Pancreas (tissue), 10 donors: ENCODE measurements at regions not wholly inside any gene's neighbourhood (a gene's known extent, or its start where the extent isn't known, plus 50 kb on each side); places are given as distances from the start of the nearest gene placed in this dataset.

Source experiments
- ATAC-seq, 4 donors: fragments of 200-7000 bp; cut with Tn5 transposase; one replicate each; pipeline versions ENCODE4 v1.8.0 to v1.9.1; 2020; ENCODE audit warnings: mild to moderate bottlenecking in 4 of 4, moderate library complexity in 4 of 4
- DNase-seq, 6 donors: peaks; one replicate each; pipeline ENCODE4 v3.0.0-alpha.2; 2020
- FAIRE-seq: peaks from 2 replicates; lab custom pipeline; 2012; peaks lifted over from hg19 to GRCh38; lab: Jason Lieb, UNC
- H3K27ac ChIP-seq, 4 donors: fragments of 200-600 bp; sonication (generic); 1 replicate in 3 of 4; 2 replicates in 1 of 4; pipeline versions ENCODE4 v1.5.0 to v1.8.0; 2020
- H3K27me3 ChIP-seq, 4 donors: fragments of 200-600 bp; one replicate each; pipeline ENCODE4 v1.8.0; 2021
- H3K36me3 ChIP-seq, 3 donors: fragments of 200-600 bp; sonication (generic) in 1 of 3; one replicate each; pipeline versions ENCODE4 v1.5.0 to v1.8.0; 2020 to 2021
- H3K4me1 ChIP-seq, 3 donors: fragments of 200-600 bp; one replicate each; pipeline ENCODE4 v1.8.0; 2021
- H3K4me3 ChIP-seq, 4 donors: fragments of 200-600 bp; sonication (generic) in 2 of 4; one replicate each; pipeline versions ENCODE4 v1.5.0 to v1.8.0; 2020 to 2021
- H3K9me3 ChIP-seq, 4 donors: fragments of 200-600 bp; one replicate each; pipeline ENCODE4 v1.8.0; 2021
- WGBS, 2 donors: extraction: QIAGEN DNeasy Blood & Tissue Kit; methylation state at CpG; one replicate each; pipeline ENCODE4 v1.1.7; 2013; 5-methylcytosine and 5-hydroxymethylcytosine counted together
- intact Hi-C, 3 donors: fragments of 100-400 bp; cut with DNase I; formaldehyde crosslinking; loops; one replicate each; pipeline versions ENCODE4 v1.11.1 to v1.14.2; 2022
- TF ChIP-seq, protein P1 (sequence below), 4 donors: fragments of 200-600 bp; sonication (generic) in 3 of 4; IDR thresholded peaks; one replicate each; pipeline versions ENCODE4 v1.5.0 to v1.8.0; 2021; ENCODE audit warnings: antibody characterized with exemption in 4 of 4
- donor health status: healthy with polysubstance abuse.
- donor health status: DM: no; HTN: no; CAD: no; lungs with moderate emphysema.
- donor health status: DM: no; HTN: no; CAD: no.
- donor health status: control.
- donor health status: control.
- donor health status: Bipolar disorder and iron deficiency.
- donor health status: DM: yes; HTN: yes; CAD: no.
- donor health status: DM: no; HTN: no; CAD: no.
- donor health status: DM: no; HTN: no; CAD: no.
- donor health status: DM: yes; HTN: yes; CAD: no.

DNA sequence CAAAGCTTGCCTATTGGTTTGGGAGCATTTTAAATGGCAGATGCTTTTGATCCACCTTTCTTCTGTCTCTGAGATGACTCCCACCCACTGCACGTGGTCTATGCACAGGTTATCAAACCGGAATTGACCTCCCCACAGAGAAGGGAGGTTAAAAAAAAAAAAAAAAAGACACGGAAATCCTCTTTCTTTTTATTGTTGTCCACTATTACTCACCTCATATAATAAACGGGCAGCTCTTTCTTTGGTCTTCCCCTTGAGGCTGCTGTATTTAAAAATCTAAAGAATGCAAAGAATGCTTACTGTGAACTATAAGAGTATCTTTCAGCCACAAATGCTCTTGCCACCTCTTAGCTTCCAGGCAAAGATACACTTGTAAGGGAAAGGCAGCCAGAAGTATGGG lies 329.7 kb downstream of the NDFIP2 start:
- DNase-seq (no peak), ATAC-seq (no peak), FAIRE-seq (no peak)
- Histone ChIP-seq H3K4me1 (no peaks in the 10 kb centered on the region), H3K36me3 (no peaks in the 10 kb centered on the region), H3K4me3 (no peak overlapping the region), H3K27me3 (no peaks in the 10 kb centered on the region), H3K27ac (no peak overlapping the region), H3K9me3 (no peaks in the 10 kb centered on the region)
- intact Hi-C loops: no loop called here
- 17 to 24% methylated on average over 4 of the region's 4 CpGs for WGBS, 2 donors
- TF ChIP-seq, protein P1, sequence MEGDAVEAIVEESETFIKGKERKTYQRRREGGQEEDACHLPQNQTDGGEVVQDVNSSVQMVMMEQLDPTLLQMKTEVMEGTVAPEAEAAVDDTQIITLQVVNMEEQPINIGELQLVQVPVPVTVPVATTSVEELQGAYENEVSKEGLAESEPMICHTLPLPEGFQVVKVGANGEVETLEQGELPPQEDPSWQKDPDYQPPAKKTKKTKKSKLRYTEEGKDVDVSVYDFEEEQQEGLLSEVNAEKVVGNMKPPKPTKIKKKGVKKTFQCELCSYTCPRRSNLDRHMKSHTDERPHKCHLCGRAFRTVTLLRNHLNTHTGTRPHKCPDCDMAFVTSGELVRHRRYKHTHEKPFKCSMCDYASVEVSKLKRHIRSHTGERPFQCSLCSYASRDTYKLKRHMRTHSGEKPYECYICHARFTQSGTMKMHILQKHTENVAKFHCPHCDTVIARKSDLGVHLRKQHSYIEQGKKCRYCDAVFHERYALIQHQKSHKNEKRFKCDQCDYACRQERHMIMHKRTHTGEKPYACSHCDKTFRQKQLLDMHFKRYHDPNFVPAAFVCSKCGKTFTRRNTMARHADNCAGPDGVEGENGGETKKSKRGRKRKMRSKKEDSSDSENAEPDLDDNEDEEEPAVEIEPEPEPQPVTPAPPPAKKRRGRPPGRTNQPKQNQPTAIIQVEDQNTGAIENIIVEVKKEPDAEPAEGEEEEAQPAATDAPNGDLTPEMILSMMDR (IDR thresholded peaks at IDR 0.05): no peak

DNA sequence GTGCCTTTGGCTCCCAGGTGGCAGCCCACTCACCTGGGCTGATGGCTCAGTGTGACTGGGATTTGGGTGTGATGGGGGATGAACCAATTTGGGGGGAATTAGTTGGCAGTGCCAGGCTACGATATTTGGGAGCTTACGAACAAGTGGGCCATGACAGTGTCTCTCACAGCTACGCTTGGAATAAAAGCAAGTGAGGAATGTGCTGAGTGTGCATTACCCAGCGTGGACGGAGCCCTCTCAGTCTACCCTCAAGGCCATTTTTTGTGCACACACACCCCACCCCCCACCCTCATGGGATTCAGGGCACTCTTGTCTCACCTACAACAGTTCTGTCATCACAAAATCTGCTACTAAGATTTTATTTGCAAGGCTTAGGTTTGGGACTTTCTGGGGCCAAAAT lies 329.1 kb downstream of the NDFIP2 start:
- Histone ChIP-seq H3K4me1 (no peaks in the 10 kb centered on the region), H3K9me3 (no peaks in the 10 kb centered on the region), H3K27me3 (no peaks in the 10 kb centered on the region), H3K27ac (no peak overlapping the region), H3K4me3 (no peak overlapping the region), H3K36me3 (no peaks in the 10 kb centered on the region)
- DNase-seq (no peak), ATAC-seq (no peak), FAIRE-seq (no peak)
- intact Hi-C loops: no loop called here
- WGBS, 2 donors: 78 to 89% methylated on average over 5 of the region's 5 CpGs
- TF ChIP-seq, protein P1 (IDR thresholded peaks at IDR 0.05): no peak

DNA sequence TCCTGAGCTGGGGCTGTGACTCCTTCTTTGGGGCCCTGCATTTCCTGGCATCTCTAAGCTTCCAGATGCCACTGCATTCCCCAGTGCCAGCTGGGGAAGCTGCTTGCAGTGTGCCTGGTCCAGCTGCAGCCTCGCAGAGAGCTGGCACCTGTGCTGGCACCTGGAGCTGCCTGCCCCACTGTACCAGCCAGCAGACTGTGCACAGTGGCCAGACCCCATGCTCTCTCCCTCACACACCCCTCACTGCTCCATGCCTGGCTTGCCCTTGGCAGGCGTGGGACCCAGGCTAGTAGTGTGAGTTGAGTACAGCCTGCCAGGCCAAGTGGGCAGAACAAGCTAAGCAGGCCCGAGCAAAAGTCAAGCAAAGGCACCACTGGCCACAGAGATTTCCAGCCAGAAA lies 327.5 kb downstream of the NDFIP2 start:
- intact Hi-C loops: no loop called here
- Histone ChIP-seq H3K4me3 (no peak overlapping the region), H3K9me3 (no peaks in the 10 kb centered on the region), H3K27me3 (no peaks in the 10 kb centered on the region), H3K27ac (no peak overlapping the region), H3K36me3 (no peaks in the 10 kb centered on the region), H3K4me1 (no peaks in the 10 kb centered on the region)
- ATAC-seq (no peak), FAIRE-seq (no peak), DNase-seq (peak in 1 of 6 donors; percentile 30)
- TF ChIP-seq, protein P1 (IDR thresholded peaks at IDR 0.05): no peak
- 86 to 92% methylated on average over 3 of the region's 3 CpGs for WGBS, 2 donors

DNA sequence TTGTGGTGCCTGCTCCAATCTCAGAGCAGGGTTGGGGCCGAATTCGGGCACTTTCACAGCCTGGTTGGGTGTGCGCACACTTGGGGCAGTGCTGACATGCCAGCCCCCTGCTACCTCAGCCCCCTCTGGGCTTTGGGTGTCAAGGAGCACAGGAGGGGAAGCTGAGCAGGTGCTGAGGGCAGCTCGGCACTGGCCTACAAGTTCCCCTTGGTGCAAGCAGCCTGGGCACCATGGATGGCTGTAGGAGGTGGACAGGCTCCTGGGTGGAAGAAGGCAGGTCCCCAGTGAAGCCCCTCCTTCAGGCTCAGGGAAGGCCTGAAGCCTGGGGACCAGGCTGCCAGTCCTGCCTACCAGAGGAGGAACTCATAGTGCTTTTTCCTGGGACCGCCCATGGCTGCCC lies 326.6 kb downstream of the NDFIP2 start:
- Histone ChIP-seq H3K9me3 (no peaks in the 10 kb centered on the region), H3K27me3 (no peaks in the 10 kb centered on the region), H3K4me1 (no peaks in the 10 kb centered on the region), H3K36me3 (no peaks in the 10 kb centered on the region), H3K27ac (no peak overlapping the region), H3K4me3 (no peak overlapping the region)
- intact Hi-C loops: no loop called here
- FAIRE-seq (no peak), DNase-seq (peak in 1 of 6 donors; percentile 29), ATAC-seq (no peak)
- TF ChIP-seq, protein P1 (IDR thresholded peaks at IDR 0.05): no peak
- 58 to 63% methylated on average over 5 of the region's 5 CpGs for WGBS, 2 donors

DNA sequence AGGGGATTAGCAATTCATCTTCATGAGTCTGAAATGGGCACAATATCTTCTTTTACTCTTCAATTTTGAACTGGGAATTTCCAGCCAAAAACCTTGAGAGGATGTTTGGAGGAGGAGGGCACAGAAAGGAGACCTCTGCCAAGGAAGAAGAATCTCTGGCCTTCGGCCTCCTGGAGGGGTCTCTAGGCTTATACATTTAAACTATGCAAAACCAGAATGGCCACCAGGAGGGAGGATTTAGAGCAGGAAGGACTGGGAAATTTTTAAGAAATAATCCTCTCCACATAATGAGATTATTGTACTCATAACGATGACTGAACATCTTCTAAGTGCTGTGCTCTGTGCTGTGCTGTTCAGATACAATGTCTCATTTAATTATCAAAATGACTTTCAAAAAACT lies 325.9 kb downstream of the NDFIP2 start:
- 93 to 97% methylated on average over 2 of the region's 2 CpGs for WGBS, 2 donors
- Histone ChIP-seq H3K36me3 (no peaks in the 10 kb centered on the region), H3K27me3 (no peaks in the 10 kb centered on the region), H3K9me3 (no peaks in the 10 kb centered on the region), H3K4me1 (no peaks in the 10 kb centered on the region), H3K27ac (no peak overlapping the region), H3K4me3 (no peak overlapping the region)
- ATAC-seq (no peak), FAIRE-seq (no peak), DNase-seq (no peak)
- TF ChIP-seq, protein P1 (IDR thresholded peaks at IDR 0.05): no peak
- intact Hi-C loops: no loop called here
